ENCODE measurements at regions not wholly inside any gene's neighbourhood (a gene's known extent, or its start where the extent isn't known, plus 50 kb on each side); places are given as distances from the start of the nearest gene placed in this dataset.

GRCh38 chr11:133695387-133695786, 149.9 kb downstream of the SPATA19 start:
- no peak for TF ChIP-seq USF2 (CRISPR knock-in tag; IDR thresholded peaks at IDR 0.05)
- no peak for TF ChIP-seq CTCF (IDR thresholded peaks at IDR 0.05)
- no peak for TF ChIP-seq NFE2L1 (CRISPR knock-in tag; IDR thresholded peaks at IDR 0.05)
- TF ChIP-seq MAX (CRISPR knock-in tag; IDR thresholded peaks at IDR 0.05) = no peak
